Pons (tissue), 1 donor: ENCODE measurements at regions not wholly inside any gene's neighbourhood (a gene's known extent, or its start where the extent isn't known, plus 50 kb on each side); places are given as distances from the start of the nearest gene placed in this dataset.

Experiments
- DNase-seq: peaks from one replicate; pipeline ENCODE4 v3.0.0-alpha.2; 2016; ENCODE audit warnings: low spot score

DNA sequence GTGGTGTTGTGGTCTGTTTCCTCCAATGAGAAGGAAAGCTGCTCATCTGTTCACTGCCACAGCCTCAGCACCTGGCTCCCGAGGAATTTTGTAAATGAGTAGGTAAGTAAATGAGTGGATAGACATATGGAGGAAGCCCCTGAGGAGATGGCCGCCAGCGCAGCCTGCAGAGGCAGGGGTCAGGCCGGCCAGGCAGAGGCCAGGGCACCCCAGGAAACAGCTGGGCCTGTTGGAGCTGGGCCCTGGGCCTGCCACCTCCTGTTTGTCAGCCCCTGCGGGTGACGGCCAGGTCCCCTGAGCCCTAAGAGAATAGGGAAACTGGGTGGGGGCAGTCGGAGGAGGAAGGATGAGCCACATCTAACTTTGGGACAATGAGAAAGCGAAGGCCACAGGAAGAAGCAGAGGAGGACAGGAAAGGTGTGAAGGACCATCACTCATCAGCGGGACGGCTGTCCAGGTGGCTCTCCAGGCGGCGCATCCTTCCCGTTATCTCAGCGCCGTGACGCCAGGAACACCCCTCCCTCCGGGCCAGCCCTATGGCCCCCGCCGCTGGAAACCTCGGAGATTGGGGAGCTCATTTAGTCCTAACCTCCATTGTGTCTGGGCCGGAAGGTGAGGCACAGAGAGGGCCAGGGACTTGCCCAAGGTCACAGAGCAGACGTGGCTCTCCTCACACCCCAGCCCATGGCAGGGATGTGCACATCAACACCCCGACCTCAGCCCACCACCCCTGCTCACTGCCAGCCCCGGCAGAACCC is 142.3 kb upstream of the UNC5B start:
- no peak for DNase-seq

DNA sequence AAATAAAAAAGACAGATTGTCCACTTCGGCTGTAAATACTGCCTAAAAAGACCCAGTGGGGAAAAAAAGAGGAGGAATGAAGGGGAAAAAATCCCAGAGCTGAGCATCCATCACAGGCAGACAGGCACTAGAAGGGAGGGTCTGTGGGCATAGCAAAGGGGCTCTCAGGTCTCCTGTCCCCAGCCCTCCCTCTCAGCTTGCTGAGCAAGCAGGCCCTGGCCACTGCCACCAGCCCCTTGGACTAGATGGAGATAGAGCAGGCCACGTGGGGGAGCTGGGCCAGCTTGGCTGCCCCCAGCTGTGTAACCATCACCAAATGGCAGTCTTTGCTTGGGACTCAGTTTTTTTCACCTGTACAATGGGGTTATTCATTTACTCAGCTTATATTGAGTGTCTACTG is 141.6 kb upstream of the UNC5B start:
- no peak for DNase-seq

DNA sequence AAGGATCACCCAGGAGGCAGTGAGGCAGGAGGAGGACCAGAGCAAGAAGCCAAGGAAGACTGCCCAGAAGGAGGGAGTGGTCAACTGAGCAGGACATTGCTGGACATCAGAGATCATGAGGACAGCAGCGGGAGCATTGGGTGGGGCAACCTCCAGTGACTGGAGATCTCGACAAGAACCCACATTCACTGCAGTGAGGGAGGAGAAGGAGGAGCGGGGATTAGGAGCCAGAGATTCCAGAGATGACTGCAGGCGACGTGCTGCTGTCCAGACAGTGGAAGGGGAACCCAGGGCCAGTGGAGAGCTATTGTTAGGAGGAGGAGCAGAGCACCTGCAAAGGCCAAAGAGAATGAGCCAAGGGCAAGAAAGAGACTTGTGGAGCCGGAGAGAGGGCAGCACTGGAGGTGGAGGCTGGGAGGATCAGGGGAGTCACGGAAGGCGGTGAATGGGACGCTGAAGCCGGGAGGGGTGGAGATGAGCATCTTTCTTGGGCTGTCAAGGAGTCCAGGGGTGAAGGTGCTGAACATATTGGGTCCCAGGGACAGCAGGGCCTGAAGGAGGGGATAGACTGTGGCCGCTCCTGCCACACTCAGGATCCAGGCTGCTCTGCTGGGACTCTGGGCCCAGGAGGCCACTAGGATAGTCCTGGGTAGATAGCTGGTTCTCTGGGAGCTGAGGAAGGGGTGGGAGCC is 140.1 kb upstream of the UNC5B start:
- no peak for DNase-seq

DNA sequence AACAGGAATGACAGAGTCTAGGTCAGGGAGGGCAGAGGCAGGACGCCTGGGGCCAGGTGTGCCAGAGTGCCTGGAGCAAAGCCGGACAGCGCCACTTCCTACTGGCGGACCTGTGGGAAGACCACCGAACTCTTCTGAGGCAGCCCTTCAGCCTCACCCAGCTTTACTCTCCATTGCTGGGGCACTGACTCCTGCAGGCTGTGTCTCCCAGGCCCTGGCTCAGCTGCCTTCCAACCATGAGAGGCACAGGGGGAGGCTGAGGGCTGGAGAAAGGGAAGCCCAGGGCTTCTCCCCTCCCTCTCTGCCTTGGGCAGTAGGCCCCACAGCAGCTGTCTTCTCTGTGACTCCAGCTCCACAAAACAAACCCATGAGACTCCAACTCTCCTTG is 139.6 kb upstream of the UNC5B start:
- no peak for DNase-seq

DNA sequence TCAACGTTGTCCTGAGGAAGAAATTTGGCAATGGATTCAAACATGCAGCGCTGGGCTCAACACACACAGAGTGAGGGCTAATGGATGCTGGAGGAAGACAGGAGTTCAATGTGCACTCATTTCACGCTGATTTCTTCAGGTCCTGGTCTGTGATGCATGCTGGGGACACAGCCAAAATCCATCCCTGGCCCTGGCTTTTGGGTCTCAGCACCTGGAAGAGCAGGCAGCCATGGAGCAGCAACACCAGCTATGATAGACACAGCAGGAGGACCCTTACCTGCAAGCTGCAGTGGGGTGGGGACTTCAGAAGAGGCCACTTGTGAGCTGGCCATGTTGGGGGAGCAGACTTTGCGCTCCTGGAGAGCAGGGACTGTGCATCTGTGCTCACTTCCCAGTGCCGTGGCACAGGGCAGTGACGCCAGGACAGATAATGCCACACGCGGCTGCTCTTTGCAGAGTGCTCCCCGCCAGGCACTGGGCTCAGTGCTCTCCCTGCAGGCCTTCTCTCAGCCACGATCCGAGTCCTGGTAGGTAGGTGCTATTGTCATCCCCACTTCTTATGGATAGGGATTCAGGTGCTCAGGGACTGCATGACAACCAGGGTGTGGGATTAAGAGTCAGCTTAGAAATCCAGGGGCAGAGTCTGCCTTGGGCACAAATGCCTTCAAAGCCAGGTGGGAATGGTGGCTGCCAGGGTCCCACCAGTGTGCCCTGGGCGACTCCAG is 138.8 kb upstream of the UNC5B start:
- DNase-seq: no peak

DNA sequence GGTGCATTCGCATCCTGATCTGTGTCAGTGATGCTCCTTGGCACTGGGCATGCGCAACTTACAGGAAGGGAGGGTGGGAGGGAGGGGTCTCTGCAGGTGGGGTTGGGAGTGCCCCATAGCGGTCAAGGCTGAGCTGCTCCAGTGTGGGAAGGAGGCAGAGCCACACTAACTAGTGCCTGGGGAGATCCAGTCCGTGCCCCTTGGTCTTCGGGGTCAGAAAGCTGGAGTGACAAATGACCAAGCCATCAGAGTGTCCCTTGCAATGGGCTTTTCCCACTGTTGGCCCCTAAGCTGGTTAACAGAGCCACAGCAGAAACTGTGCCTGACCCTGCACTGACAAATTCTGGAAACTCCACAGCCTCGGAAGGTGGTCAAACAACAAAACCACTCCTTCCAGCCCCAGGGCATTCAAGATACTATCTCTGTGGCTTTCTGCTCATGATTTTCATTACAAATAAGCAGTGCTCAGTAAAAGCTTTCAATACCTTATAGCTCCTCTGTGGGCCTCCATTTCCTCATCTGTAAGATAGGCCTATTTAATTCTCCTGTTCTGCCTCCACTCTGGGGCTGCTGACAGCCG is 138.1 kb upstream of the UNC5B start:
- DNase-seq: no peak

DNA sequence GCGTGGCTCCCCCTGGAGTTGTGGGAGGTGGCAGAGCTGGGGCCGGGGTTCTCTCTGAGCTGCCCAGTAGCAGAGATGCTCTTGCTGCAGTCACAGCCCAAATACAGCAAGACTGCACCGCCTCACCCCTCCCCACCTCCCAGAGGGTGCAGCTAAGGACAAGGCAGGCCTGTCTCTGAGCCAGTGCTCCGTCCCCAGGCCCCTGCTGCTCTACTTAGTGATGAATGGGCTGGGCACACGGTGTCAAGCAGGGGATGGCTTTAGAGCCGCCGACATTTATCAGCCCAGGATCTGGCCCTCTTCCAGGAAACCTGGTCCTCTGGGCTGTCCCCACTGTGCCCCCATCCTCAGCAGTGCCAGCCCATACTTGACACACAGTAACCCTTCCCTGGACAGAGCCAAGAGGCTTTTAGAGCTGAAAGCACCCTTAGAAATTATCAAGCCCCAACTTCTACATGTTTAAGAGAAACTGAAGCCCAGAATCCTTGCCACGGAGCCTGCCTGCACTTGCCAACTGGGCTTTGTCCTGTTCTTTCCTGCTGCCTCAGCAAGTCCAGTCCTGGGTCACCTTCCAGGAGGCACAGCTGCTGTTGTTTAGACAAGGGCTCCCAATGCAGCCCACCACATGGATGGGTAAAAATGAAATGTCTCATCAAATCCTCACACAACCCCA is 137.1 kb upstream of the UNC5B start:
- DNase-seq: peak; percentile 1

DNA sequence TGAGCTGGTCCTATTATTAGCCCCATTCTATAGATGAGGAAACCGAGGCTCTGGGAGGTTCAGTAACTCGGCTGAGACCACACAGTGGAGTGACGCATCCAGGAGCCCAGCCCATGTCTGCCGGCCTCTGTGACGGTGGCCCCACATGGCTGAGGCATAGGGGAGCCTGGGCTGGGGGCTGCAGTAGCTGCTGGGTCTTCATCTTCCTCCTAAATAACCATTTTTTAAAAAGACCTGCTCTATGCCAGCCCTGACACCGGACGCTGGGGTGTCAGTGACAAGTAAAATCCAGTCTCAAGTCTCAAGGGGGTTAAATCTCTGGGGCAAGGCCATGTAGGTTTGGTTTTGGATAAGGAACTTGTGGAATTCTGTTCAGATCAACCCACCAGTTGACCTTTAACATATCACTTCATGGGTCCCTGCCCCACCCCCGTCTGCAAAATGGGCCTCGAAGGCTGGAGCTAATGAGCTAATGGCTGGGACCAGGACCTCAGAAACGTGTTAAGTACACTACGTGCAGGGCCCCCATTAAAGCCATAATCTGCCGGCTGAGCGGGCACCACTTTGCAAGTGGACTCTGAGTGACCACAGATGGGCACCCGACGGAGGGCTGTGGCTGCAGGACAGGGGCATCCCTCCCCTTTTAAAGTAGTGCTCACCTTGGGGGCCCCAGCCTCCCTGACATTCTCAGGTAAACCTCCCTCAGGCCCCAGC is 136.5 kb upstream of the UNC5B start:
- DNase-seq: no peak

DNA sequence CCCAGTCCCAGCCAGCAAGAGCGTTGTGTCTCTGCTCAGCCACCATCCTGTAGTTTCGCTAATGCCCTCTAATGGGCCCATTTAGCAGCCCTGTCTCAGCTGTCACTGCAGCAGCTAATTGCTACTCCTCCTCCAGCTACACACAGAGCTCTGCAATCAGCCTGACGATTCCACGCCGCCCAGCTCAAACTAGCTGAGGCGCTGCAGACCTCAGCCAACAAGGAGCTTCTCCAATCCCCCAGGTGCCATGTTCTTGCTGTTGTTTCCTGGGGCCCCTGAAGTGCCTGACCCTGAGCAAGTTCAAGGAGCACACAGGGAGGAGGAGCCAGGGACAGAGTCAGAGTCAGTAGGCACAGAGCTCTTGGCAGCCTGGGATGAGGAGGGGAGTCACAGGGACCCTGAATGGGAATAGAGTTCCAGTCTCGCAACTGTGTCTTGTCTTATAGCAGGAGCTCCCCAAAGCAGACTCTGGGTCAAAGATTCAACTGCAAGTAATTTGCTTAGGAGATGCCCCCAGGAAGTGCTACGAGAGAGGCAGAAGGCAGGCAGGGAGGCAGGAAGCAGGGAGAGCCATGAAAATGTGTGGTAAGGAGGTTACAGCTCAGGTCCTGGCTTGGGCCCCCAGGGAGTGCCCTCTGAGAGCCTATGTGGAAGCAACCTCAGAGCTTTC is 135.8 kb upstream of the UNC5B start:
- no peak for DNase-seq

DNA sequence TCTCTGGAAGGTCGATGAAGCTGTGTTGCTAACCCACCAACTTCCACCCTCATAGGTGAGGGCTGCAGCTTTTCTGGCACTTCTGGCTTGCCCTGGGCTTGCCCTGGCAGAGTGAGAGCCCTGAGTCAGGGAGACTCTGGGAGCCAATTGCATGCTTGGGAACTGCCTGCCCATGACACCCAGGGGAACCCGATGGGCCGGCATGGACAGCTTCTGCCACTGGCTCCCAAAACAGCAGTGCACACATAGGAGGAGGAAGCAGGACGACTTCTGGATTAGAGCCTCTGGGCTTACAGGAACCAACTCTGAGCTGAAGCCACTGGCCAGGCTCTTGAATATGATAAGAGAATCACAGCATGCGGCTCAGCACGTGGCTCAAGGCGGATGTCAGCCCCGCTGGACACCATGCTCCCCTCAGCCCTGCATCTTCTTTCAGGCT is 135.2 kb upstream of the UNC5B start:
- DNase-seq: no peak

DNA sequence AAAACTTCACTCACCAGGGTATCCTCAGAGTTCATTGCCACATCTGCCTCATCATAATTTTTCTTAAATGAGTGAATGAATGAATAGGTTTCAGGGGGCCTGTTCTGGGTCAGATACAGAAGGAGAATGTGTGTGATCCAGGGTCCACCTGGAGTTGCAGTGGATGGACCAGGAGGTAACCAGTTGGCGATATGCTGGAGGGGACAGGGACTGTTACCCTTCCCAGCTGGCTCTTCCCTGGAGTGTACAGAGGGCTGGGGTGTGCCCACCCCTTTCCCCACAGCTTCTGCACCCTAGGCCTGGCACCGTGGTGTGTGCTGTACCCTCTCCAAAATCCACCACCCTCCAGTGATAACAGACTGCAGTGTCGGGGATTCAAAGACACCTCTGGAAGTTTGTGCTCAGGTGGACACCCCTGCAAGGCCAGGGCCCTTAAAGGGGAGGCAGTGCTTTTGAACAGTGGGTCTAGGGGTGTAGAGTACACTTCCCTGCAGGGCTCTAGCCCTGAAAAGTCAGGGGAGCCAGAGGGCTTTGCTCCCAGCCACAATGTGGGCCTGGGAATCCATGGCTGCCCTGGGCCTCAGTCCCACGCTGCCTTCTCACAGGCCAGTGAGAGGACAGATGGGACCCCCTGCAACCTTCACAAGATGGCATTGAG is 134.4 kb upstream of the UNC5B start:
- no peak for DNase-seq

DNA sequence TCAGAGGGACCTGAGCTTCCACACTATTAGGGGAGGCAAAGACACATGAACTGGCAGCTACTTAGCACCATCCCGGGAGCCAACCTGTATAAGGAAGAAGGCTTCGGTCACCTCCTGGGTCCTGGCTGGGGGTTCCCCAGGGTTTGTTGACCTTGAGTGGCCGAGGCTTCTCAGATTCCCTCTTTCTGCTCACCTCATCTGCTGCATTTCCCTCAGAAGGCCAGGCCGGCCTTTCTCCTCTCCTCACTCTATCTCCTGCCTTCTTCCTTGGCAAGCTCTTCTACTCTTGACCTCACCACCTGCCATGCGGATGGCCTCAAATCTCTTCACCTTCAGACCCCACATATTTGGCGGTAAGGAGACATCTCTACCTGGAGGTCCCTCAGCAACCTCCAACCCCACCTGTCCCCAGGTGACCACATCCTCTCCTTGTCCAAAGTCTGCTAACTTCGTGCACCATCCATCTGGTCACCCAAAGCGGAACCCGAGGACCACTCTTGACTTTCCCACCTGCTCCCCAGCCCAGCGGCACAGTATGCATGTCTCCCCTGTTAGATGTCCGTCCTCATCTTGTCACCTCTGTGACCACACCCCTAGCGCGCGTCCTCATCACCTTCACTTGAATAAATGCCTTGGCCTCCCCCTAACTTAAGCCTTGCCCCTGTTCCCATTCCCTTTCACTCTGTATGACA is 133.8 kb upstream of the UNC5B start:
- no peak for DNase-seq

DNA sequence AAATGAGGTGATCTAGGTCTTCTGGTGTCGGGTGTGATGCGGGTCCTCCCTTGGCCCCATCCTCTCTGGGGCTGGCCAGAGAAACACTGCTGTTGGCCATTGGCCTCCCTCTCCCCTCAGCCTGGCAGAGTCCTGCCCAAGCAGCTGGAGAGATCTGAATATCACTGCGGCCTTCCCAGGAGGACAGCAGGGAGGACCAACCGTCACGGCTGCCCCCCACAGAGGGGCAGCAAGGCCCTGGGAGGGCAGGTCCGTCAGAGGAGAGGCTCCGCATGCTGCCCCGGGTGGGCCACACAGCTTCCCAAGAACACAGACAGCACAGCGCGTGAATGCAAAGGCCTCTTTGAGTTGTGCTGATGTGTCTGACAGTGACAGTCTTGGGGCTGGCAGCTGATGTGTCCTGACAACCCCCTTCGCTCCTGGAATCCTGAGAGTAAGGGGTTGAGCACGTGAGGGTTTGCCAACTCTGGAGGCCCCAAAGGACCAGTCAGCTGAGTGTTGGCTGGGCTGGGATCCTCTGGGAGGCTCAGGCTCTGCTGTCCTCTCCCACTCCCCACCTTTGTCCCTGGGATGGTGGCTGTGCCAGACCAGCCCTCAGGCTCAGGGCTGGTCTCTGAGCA is 132.5 kb upstream of the UNC5B start:
- DNase-seq: no peak

DNA sequence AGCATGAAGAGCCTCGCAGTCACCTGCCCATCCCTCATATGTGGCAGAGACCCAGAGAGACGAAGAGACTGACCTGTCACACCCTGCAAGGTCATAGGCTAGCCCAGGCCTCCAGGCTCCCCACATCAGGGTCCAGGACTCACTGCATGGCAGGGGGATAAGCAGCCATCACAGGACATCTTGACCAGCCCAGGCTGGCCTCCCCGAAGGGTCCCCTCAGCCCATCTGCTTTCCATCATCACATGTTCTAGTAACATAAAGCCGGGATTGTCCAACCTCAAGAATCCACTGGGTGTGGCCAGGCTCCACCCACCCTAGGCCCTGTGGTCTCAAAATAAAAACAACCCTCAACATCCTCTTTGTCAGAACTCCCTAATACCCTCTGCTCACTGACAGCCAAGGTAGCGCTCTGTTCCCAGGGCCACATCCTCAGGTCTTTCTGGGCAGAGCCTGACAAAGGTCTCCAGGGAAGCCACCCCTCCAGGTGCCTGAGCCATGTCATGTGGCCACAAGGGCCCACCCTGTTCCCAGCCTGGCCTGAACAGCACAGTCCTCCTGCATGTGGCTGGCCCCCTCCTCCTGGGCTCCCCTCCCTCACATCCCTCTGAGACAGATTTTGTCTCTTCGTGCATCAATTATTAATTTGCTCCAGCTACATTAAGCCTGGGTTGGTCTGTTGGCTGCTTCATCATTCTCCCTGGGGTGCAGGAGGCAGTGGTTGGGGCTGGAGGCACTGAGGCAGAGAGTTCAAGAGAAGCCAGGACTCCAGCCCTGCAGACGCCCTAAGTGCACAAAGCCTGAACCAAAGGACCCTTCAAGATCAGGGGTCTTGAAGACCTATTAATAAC is 131.8 kb upstream of the UNC5B start:
- no peak for DNase-seq

DNA sequence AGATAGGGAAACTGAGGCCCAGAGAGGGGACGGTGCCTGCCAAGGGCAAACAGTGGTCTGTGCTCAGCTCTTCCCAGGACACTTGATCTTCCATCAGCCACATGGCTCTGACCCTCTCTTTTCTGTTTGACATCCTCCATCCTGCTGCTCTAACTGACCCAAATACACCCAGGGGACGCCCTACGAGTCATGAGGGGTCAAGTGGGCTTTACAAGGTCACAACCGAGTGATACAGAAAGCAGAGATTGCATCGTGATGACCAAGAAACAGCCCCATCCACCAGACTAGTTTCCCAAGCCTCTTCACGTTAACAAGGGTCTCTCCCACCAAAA is 131.2 kb upstream of the UNC5B start:
- no peak for DNase-seq

DNA sequence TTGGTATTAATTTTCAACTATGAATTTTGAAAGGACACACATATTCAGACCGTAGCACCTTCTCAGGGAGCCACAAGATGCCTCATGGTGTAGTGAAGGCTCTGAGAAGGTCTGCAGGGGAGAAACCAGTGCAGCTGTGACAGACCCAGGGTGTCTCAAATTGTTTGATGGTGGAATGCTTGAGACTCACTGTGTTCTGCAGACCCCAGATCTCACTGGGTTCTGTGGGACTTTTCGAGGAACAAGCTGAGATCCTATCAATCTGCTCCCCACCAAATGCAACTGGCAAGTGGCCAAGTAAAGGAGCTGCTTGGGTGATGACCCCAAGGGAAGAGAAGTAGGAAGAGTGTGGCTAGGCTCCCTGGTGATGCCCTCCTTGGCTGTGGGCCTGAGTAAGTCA is 130.5 kb upstream of the UNC5B start:
- DNase-seq: no peak

DNA sequence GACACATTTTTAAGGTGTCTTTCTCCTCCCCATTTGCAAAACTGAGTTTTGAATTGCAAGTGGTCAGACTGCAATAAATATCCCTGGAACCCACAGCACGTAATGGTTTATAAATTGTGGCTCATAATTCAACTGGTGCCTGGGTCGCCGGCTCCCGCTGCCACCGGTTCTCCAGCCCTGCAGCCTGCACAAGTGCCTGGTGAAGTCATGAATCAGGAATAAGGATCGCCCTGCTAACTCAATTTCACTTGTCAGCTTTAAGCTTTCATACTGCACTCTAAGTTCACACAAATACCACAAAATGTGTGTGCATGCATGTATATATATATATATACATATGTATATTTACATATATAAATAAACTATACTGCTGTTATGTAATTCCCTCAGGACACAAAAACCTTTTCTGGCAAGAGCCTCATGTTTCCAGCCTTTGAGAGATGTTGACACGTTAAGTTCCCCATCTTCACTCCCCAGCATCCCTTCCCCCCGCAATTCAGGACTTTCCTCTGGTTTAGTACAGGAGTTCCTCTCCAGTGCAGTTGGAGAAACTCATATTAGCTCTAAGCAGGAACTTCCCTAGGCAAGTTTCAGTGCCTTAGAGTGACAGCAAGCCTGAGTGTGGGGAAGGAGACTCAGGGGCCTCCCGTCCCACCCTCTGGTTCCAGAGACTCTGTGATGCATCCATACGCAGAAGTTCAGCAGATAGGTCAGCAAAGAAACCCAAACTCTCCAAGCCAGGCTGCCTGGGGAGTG is 129.2 kb upstream of the UNC5B start:
- DNase-seq: no peak

DNA sequence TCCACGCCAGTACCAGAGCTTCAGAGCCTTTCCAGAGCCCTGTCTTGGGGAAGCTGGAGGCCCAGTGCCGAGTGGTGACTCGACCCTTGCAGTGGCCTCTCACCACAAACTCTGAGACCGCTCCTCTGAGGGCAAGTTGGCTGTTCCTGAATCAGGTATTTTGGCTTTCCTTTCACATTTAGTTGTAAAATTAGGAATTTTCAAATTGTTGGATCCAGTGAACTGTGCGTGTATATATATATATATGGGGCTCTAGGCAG is 128.7 kb upstream of the UNC5B start:
- no peak for DNase-seq
